ENCODE measurements at regions not wholly inside any gene's neighbourhood (a gene's known extent, or its start where the extent isn't known, plus 50 kb on each side); places are given as distances from the start of the nearest gene placed in this dataset.

DNA sequence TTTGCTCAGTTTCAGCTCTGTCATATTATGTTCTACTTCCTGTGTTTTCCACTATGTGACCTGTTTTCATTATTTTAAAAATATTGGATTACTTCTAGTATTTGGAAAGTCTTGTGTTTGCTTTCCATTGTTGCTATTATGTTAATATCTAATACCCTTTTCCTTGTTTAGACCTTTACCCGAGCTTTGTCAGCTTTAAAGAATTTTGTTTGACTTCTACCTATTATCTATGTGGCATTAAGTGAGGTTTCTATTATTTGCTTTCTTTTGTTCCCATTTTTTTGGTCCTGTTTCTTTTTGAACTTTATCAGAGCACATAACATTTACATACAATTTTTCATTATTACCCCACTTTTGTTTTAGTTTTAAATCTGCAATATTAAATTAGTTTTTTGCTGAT, 202.7 kb downstream of the MANEA start:
- H3K27me3 ChIP-seq (ENCODE audit: control insufficient read depth, insufficient read depth, low read length) = no peaks in the 10 kb centered on the region
- no peaks in the 10 kb centered on the region for H3K36me3 ChIP-seq (ENCODE audit: control insufficient read depth, insufficient read depth, low read length)
- no peak overlapping the region for H3K4me3 ChIP-seq (ENCODE audit: low read depth, low read length)
- TF ChIP-seq, protein P1, sequence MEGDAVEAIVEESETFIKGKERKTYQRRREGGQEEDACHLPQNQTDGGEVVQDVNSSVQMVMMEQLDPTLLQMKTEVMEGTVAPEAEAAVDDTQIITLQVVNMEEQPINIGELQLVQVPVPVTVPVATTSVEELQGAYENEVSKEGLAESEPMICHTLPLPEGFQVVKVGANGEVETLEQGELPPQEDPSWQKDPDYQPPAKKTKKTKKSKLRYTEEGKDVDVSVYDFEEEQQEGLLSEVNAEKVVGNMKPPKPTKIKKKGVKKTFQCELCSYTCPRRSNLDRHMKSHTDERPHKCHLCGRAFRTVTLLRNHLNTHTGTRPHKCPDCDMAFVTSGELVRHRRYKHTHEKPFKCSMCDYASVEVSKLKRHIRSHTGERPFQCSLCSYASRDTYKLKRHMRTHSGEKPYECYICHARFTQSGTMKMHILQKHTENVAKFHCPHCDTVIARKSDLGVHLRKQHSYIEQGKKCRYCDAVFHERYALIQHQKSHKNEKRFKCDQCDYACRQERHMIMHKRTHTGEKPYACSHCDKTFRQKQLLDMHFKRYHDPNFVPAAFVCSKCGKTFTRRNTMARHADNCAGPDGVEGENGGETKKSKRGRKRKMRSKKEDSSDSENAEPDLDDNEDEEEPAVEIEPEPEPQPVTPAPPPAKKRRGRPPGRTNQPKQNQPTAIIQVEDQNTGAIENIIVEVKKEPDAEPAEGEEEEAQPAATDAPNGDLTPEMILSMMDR (IDR thresholded peaks at IDR 0.05; ENCODE audit: insufficient read depth, low read length, poor library complexity, severe bottlenecking) = no peak
- DNase-seq (ENCODE audit: low read depth) = no peak

DNA sequence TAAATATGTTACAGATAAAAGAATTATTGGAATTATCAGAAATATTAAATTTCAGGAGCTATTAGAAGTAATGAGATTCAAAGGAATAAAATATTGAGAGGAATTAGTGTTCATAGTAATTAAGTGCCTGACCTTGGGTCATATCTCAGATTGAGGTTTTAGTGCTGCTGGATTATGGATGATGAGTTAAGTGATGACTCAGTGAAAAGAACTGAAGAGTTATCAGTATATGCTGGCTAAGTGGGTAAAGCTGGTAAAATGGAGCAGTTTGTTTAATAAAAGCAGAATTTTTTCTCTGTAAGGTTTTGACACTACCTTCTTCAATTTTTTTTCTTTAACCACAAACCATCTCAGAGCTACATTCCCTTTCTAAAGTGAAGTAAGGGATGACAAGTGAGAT, 206.7 kb downstream of the MANEA start:
- DNase-seq (ENCODE audit: low read depth) = no peak
- Histone ChIP-seq H3K36me3 (ENCODE audit: control insufficient read depth, insufficient read depth, low read length) (no peaks in the 10 kb centered on the region), H3K4me3 (ENCODE audit: low read depth, low read length) (no peak overlapping the region), H3K27me3 (ENCODE audit: control insufficient read depth, insufficient read depth, low read length) (no peaks in the 10 kb centered on the region)
- TF ChIP-seq, protein P1 (IDR thresholded peaks at IDR 0.05; ENCODE audit: insufficient read depth, low read length, poor library complexity, severe bottlenecking) = no peak

DNA sequence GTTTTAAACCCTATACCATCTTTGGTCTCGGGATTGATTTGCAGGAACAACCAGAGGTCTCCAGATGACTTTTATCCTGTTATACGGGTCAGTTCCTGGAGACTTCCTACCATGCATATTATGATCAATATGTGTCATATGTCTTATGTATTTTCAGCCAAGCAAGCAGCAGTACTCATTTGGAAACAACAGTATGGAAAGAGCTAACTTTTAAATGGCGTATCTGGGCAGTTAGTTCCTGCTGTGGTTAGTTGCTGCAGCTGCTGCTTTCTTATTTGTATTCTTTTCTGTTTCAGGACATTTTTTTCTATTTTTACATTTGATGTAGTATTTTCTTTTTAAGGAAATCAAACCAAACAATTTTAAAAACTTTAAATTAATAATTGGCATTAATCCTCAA, 207.5 kb downstream of the MANEA start:
- TF ChIP-seq, protein P1 (IDR thresholded peaks at IDR 0.05; ENCODE audit: insufficient read depth, low read length, poor library complexity, severe bottlenecking) = no peak
- no peaks in the 10 kb centered on the region for H3K27me3 ChIP-seq (ENCODE audit: control insufficient read depth, insufficient read depth, low read length)
- no peaks in the 10 kb centered on the region for H3K36me3 ChIP-seq (ENCODE audit: control insufficient read depth, insufficient read depth, low read length)
- DNase-seq (ENCODE audit: low read depth) = no peak
- no peak overlapping the region for H3K4me3 ChIP-seq (ENCODE audit: low read depth, low read length)

DNA sequence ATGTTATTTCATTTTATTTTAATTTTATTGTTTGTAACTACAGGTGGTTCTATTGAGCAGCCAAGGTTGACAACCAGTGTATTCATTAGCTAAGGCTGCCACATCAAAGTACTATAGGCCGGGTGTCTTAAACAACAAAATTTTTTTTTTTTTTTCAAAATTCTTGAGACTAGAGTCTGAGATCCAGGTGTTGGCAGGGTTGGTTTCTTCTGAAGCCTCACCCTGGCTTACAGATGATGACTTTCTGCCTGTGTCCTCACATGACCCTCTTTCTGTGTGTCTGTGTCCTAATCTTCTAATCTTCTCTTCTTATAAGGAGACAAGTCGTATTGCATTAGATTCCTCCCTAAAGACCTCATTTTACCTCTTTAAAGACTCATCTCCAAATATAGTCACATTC, 208.4 kb downstream of the MANEA start:
- Histone ChIP-seq H3K36me3 (ENCODE audit: control insufficient read depth, insufficient read depth, low read length) (no peaks in the 10 kb centered on the region), H3K4me3 (ENCODE audit: low read depth, low read length) (no peak overlapping the region), H3K27me3 (ENCODE audit: control insufficient read depth, insufficient read depth, low read length) (no peaks in the 10 kb centered on the region)
- DNase-seq (ENCODE audit: low read depth) = no peak
- TF ChIP-seq, protein P1 (IDR thresholded peaks at IDR 0.05; ENCODE audit: insufficient read depth, low read length, poor library complexity, severe bottlenecking) = no peak

DNA sequence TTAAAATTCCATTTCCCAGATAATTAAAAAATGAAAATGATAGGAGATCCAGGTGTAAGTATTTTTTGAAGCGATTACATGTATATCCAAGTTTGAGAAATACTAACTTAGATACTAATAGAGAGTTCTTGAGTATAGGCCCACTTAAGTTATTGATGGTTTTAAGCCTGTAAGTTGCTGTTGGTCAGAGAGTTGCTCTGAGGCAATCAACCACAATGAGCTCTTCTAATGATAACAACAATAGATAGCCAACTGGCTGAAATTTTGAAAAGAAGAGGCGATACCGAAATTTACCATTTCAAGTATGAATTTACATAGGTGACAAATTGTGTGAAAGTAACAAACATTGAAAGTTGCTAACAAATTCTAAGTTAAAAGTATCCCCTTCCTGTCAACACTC, 209.5 kb downstream of the MANEA start:
- H3K27me3 ChIP-seq (ENCODE audit: control insufficient read depth, insufficient read depth, low read length) = no peaks in the 10 kb centered on the region
- no peak overlapping the region for H3K4me3 ChIP-seq (ENCODE audit: low read depth, low read length)
- TF ChIP-seq, protein P1 (IDR thresholded peaks at IDR 0.05; ENCODE audit: insufficient read depth, low read length, poor library complexity, severe bottlenecking) = no peak
- DNase-seq (ENCODE audit: low read depth) = no peak
- H3K36me3 ChIP-seq (ENCODE audit: control insufficient read depth, insufficient read depth, low read length) = no peaks in the 10 kb centered on the region

DNA sequence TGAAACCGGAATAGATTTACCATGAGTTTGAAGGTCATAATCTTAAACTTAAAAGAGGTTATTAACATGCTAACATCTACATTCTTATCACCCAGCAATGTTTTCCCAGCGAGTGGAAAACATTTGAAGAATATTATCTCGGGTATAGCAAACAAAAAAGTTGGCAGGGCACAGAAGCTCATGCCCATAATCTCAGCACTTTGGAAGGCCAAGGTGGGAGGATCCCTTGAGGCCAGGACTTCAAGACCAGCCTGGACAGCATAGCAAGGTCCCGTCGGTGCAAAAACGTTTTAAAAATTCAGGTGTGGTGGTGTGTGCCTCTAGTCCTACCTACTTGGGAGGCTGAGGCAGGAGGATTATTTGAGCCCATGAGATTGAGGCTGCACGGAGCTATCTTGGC, 213.5 kb downstream of the MANEA start:
- TF ChIP-seq, protein P1 (IDR thresholded peaks at IDR 0.05; ENCODE audit: insufficient read depth, low read length, poor library complexity, severe bottlenecking) = no peak
- DNase-seq (ENCODE audit: low read depth) = no peak
- no peaks in the 10 kb centered on the region for H3K27me3 ChIP-seq (ENCODE audit: control insufficient read depth, insufficient read depth, low read length)
- H3K4me3 ChIP-seq (ENCODE audit: low read depth, low read length) = no peak overlapping the region
- no peaks in the 10 kb centered on the region for H3K36me3 ChIP-seq (ENCODE audit: control insufficient read depth, insufficient read depth, low read length)

All from kidney epithelial cell (primary cell).